Bronchial epithelial cell (primary cell): ENCODE measurements at regions not wholly inside any gene's neighbourhood (a gene's known extent, or its start where the extent isn't known, plus 50 kb on each side); places are given as distances from the start of the nearest gene placed in this dataset.

Source experiments
- DNase-seq: peaks from one replicate; pipeline ENCODE4 v3.0.0-alpha.2; 2010; ENCODE audit warnings: low read depth
- FAIRE-seq: peaks from 2 replicates; lab custom pipeline; 2011; peaks lifted over from hg19 to GRCh38; lab: Jason Lieb, UNC
- H3K27me3 ChIP-seq: 2 replicates; pipeline ENCODE4 v1.5.1; 2011; ENCODE audit warnings: low read length; ENCODE audit not compliant: control insufficient read depth, insufficient read depth
- H3K36me3 ChIP-seq: 2 replicates; pipeline ENCODE4 v1.5.1; 2011; ENCODE audit warnings: low read length; ENCODE audit not compliant: control insufficient read depth, insufficient read depth
- H3K4me3 ChIP-seq: 2 replicates; pipeline ENCODE4 v1.5.1; 2011; ENCODE audit warnings: mild to moderate bottlenecking, low read depth, low read length, control low read depth
- CTCF ChIP-seq: IDR thresholded peaks from 2 replicates; pipeline ENCODE4 v1.5.1; 2011; ENCODE audit warnings: mild to moderate bottlenecking, moderate library complexity, low read length, control low read depth, inconsistent platforms; ENCODE audit not compliant: insufficient read depth, severe bottlenecking

- Histone ChIP-seq H3K4me3 (no peak overlapping the region), H3K36me3 (no peaks in the 10 kb centered on the region), H3K27me3 (no peaks in the 10 kb centered on the region)
- DNase-seq = no peak
- no peak for TF ChIP-seq CTCF
- no peak for FAIRE-seq
Measured at GRCh38 chr18:8515142-8515865, 93.9 kb upstream of the RAB12 start.

- no peak for TF ChIP-seq CTCF
- H3K36me3 ChIP-seq = no peaks in the 10 kb centered on the region
- DNase-seq = peak; percentile 95
- peak; percentile 18 for FAIRE-seq
- no peak overlapping the region for H3K4me3 ChIP-seq
- H3K27me3 ChIP-seq = no peaks in the 10 kb centered on the region
Measured at GRCh38 chr18:8516371-8517250, 92.6 kb upstream of the RAB12 start.

- Histone ChIP-seq H3K27me3 (no peaks in the 10 kb centered on the region), H3K4me3 (no peak overlapping the region), H3K36me3 (no peaks in the 10 kb centered on the region)
- FAIRE-seq (peak; percentile 60), DNase-seq (no peak)
- no peak for TF ChIP-seq CTCF
Measured at GRCh38 chr18:8517276-8517675, 92.0 kb upstream of the RAB12 start.

- FAIRE-seq (no peak), DNase-seq (no peak)
- TF ChIP-seq CTCF = no peak
- Histone ChIP-seq H3K27me3 (no peaks in the 10 kb centered on the region), H3K4me3 (no peak overlapping the region), H3K36me3 (no peaks in the 10 kb centered on the region)
Measured at GRCh38 chr18:8519102-8519501, 90.1 kb upstream of the RAB12 start.

GRCh38 chr18:8520266-8520665 lies 89.0 kb upstream of the RAB12 start:
- peak; percentile 32 for FAIRE-seq
- Histone ChIP-seq H3K4me3 (no peak overlapping the region), H3K27me3 (no peaks in the 10 kb centered on the region), H3K36me3 (no peaks in the 10 kb centered on the region)
- no peak for TF ChIP-seq CTCF
- DNase-seq = no peak
